IMR-90 (cell line): ENCODE measurements at regions not wholly inside any gene's neighbourhood (a gene's known extent, or its start where the extent isn't known, plus 50 kb on each side); places are given as distances from the start of the nearest gene placed in this dataset.

Experiments used
- CEBPB ChIP-seq: IDR thresholded peaks from 2 replicates; pipeline ENCODE4 v1.6.1; 2012; ENCODE audit warnings: low read depth, low read length, improper control_type of control experiment
- TF ChIP-seq, protein P1 (sequence below): conservative IDR thresholded peaks from 2 replicates; pipeline ENCODE4 v1.5.1; 2012; ENCODE audit warnings: mild to moderate bottlenecking, low read depth, low read length, improper control_type of control experiment

DNA sequence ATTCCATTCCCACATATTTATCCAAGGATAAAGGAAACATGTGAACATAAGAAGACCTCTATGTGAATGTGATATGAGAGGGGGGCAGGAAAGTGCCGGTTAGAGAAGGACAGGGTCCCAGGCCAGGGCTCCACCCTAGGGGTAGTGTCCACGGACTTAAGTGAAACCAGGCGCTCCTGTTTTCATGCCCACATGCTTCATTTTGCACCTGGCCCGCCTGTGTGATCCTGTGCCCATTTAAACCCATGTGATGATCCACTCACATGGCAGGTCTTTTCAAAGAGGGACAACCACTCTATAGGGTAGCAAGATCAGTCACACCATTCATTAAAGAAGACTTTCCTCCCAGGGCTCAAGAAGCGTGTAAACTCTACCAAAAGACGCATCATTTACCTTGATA is 865.3 kb upstream of the GJE1 start:
- TF ChIP-seq, protein P1, sequence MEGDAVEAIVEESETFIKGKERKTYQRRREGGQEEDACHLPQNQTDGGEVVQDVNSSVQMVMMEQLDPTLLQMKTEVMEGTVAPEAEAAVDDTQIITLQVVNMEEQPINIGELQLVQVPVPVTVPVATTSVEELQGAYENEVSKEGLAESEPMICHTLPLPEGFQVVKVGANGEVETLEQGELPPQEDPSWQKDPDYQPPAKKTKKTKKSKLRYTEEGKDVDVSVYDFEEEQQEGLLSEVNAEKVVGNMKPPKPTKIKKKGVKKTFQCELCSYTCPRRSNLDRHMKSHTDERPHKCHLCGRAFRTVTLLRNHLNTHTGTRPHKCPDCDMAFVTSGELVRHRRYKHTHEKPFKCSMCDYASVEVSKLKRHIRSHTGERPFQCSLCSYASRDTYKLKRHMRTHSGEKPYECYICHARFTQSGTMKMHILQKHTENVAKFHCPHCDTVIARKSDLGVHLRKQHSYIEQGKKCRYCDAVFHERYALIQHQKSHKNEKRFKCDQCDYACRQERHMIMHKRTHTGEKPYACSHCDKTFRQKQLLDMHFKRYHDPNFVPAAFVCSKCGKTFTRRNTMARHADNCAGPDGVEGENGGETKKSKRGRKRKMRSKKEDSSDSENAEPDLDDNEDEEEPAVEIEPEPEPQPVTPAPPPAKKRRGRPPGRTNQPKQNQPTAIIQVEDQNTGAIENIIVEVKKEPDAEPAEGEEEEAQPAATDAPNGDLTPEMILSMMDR = no peak
- TF ChIP-seq CEBPB = no peak
